HFFc6 (cell line): ENCODE measurements at regions not wholly inside any gene's neighbourhood (a gene's known extent, or its start where the extent isn't known, plus 50 kb on each side); places are given as distances from the start of the nearest gene placed in this dataset.

Experiments
- DNase-seq: peaks from one replicate; pipeline ENCODE4 v3.0.0-alpha.2; 2018
- H3K27ac Mint-ChIP-seq: 2 replicates; pipeline ENCODE4 v1.8.0; 2020; ENCODE audit warnings: mild to moderate bottlenecking, mixed read lengths
- H3K27me3 Mint-ChIP-seq: 2 replicates; pipeline ENCODE4 v1.8.0; 2021; ENCODE audit warnings: mild to moderate bottlenecking, moderate library complexity, mixed read lengths; ENCODE audit not compliant: insufficient read depth
- H3K36me3 Mint-ChIP-seq: 2 replicates; pipeline ENCODE4 v1.8.0; 2021; ENCODE audit warnings: low read depth, mixed read lengths
- H3K4me1 Mint-ChIP-seq: 2 replicates; pipeline ENCODE4 v1.8.0; 2020; ENCODE audit warnings: low read depth, mixed read lengths
- H3K4me3 Mint-ChIP-seq: 2 replicates; pipeline ENCODE4 v1.8.0; 2020; ENCODE audit warnings: mild to moderate bottlenecking, moderate library complexity, mixed read lengths
- H3K9me3 Mint-ChIP-seq: 2 replicates; pipeline ENCODE4 v1.8.0; 2020; ENCODE audit warnings: mild to moderate bottlenecking, mixed read lengths
- CTCF ChIP-seq: fragments of 200-600 bp; sonication (generic); IDR thresholded peaks from 2 replicates; pipeline ENCODE4 v1.5.0; 2021; ENCODE audit warnings: antibody characterized with exemption, mild to moderate bottlenecking

- H3K36me3 Mint-ChIP-seq, result no peaks in the 10 kb centered on the region
- H3K4me1 Mint-ChIP-seq, result no peaks in the 10 kb centered on the region
- no peaks in the 10 kb centered on the region for H3K9me3 Mint-ChIP-seq
- DNase-seq, result no peak
- H3K4me3 Mint-ChIP-seq, result no peak overlapping the region
- H3K27ac Mint-ChIP-seq, result no peak overlapping the region
- TF ChIP-seq CTCF, result no peak
- peaks cover 2% of the 10 kb centered on the region; the same call in 1 of the 2 replicates for H3K27me3 Mint-ChIP-seq
These were observed 514.6 kb downstream of the TLE4 start for GRCh38 chr9:80086386-80086785.

- no peak overlapping the region for H3K4me3 Mint-ChIP-seq
- peaks cover 2% of the 10 kb centered on the region; the same call in 1 of the 2 replicates for H3K27me3 Mint-ChIP-seq
- TF ChIP-seq CTCF, result no peak
- no peaks in the 10 kb centered on the region for H3K9me3 Mint-ChIP-seq
- DNase-seq, result no peak
- H3K4me1 Mint-ChIP-seq, result no peaks in the 10 kb centered on the region
- H3K36me3 Mint-ChIP-seq, result no peaks in the 10 kb centered on the region
- H3K27ac Mint-ChIP-seq, result no peak overlapping the region
These were observed 513.9 kb downstream of the TLE4 start for GRCh38 chr9:80085668-80086067.

- H3K4me1 Mint-ChIP-seq, result no peaks in the 10 kb centered on the region
- no peak overlapping the region for H3K4me3 Mint-ChIP-seq
- no peaks in the 10 kb centered on the region for H3K36me3 Mint-ChIP-seq
- no peak overlapping the region for H3K27ac Mint-ChIP-seq
- H3K9me3 Mint-ChIP-seq, result no peaks in the 10 kb centered on the region
- no peak for DNase-seq
- peaks cover 2% of the 10 kb centered on the region for H3K27me3 Mint-ChIP-seq
- no peak for TF ChIP-seq CTCF
These were observed 510.4 kb downstream of the TLE4 start for GRCh38 chr9:80082213-80082612.

GRCh38 chr9:80078826-80079225, 507.1 kb downstream of the TLE4 start:
- no peak overlapping the region for H3K4me3 Mint-ChIP-seq
- H3K9me3 Mint-ChIP-seq, result no peaks in the 10 kb centered on the region
- DNase-seq, result peak; percentile 1
- H3K4me1 Mint-ChIP-seq, result peaks cover 9% of the 10 kb centered on the region; the same call in 1 of the 2 replicates
- H3K27ac Mint-ChIP-seq, result no peak overlapping the region
- TF ChIP-seq CTCF, result no peak
- no peaks in the 10 kb centered on the region for H3K36me3 Mint-ChIP-seq
- H3K27me3 Mint-ChIP-seq, result no peaks in the 10 kb centered on the region; the same call in none of the 2 replicates

GRCh38 chr9:80077059-80077458, 505.3 kb downstream of the TLE4 start:
- Mint-ChIP-seq H3K36me3 (no peaks in the 10 kb centered on the region), H3K27me3 (no peaks in the 10 kb centered on the region; the same call in 1 of the 2 replicates), H3K9me3 (no peaks in the 10 kb centered on the region), H3K4me1 (peaks cover 9% of the 10 kb centered on the region; the same call in 1 of the 2 replicates), H3K4me3 (no peak overlapping the region), H3K27ac (no peak overlapping the region)
- DNase-seq, result no peak
- TF ChIP-seq CTCF, result no peak

- Mint-ChIP-seq H3K36me3 (no peaks in the 10 kb centered on the region), H3K9me3 (no peaks in the 10 kb centered on the region), H3K27ac (no peak overlapping the region), H3K27me3 (no peaks in the 10 kb centered on the region; the same call in none of the 2 replicates), H3K4me3 (no peak overlapping the region), H3K4me1 (peaks cover 9% of the 10 kb centered on the region; the same call in 1 of the 2 replicates)
- DNase-seq, result no peak
- no peak for TF ChIP-seq CTCF
These were observed 504.4 kb downstream of the TLE4 start for GRCh38 chr9:80076162-80076561.
